ENCODE measurements at regions not wholly inside any gene's neighbourhood (a gene's known extent, or its start where the extent isn't known, plus 50 kb on each side); places are given as distances from the start of the nearest gene placed in this dataset.

DNA sequence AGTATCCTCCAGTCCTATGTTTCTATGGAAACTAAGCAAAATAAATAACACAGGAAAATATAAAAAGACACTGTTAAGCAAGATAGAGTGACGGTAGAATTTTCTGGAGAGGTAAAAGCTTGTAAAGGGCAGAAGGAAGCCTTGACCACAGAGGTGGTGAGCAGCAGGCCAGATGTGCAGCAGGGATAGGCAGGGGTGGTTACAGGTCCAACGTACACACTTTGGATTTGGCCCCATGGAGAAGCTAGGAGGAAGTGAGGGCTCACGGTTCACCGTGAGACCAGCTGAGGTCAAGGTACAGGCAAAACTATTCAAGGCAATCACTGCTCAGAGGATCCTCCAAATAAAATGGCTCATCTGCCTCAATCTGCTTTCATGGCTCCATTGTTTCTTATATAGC lies 242.8 kb downstream of the B3GLCT start:
- DNase-seq, result no peak

DNA sequence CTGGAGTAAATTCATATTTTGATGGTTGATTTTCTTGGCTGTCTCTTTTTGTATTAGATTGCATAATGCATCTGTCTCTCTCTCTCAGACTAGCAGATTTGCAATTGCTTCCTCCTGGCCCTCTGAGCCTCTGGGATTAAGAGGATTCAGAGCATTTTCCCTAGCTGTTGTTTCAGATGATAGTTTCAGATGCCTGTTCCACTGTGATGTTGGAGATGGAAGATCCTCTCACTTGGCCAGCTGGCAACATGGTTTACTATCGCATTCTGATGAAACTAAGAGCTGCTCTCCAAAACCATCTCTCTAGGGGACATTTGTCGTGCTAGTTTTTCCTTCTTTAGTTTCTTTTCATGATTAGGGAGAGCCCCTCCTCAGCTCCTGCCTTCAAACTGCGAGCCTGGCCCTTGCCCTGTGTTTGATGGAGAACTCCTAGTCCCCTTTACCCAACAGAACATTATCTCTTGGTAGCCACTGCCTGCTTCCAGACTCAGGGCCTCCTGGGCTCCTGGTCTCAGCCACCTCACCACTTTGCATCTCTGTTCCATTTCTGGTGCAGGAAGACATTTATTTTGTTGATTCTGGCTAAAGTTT lies 244.6 kb downstream of the B3GLCT start:
- no peak for DNase-seq

DNA sequence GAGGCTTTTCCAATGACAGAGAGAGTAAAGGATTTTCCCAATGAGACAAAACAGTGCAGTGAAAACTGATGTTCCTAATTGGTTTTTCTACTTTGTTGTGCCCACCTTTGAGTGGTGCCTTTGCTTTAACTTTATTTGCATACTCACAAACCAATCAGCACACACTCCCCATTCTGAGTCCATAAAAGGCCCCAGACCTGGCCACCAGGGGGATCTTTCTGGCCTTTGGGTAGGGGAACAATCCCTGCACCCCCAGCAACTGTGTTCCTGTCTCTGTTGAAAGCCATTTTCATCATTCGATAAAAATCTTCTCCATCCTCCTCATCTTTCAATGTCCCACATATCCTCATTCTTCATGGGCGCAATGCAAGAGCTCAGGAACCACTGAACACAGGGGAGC lies 252.8 kb downstream of the B3GLCT start:
- no peak for DNase-seq

DNA sequence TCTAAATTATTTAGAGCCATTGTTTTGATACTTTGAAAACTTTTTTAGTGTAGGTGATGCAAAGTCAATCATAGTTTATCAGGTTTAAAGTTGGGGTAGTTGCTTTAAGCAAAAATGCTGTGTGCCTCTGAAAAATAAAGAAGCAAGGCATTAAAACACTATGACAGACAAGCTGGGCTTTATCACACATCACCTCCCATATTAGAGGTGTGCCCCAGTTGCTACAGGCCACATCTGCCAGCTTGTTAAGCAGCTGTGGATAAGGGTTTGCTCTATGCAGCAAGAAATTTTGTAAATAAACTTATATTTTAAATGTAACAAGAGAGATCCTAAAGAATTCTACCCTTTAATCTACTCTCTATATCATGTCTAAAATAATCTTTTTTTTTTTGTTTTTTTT lies 255.8 kb downstream of the B3GLCT start:
- no peak for DNase-seq

DNA sequence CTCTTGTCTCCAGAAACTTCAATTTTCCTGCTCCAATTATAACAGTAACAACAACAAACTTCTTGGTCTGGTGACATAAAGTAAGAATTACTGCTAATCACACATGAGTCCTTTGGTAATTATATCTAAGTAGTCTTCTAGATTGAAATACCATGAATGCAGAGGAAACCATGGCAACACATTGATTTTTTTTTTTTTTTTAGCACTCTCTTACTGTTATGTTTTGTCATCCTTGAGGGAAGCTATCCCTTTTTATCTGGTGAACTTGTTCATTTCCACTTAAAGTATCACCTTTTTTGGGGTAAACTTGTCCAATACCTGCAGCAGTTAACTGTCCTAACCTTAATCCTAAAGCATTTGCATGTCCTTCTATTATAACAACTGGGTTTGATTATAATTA lies 256.3 kb downstream of the B3GLCT start:
- DNase-seq, result no peak

DNA sequence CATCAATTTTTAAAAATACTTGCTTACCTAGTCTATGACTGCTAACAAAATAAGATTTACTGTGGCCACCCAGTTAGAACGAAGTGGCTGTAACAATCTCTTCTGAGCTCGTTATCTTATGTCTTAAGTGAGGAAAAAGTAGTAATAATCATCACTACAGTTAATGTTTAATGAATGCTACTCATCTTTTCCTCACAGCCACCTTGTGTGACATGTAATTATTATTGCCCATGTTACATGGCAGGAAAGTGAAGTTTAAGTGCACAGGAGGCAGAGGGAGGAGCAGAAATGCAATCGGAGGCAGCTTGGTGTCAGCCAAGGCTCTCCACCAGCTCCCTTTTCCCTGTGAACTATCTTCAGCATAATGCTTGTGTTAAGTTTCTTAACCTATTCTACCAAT lies 260.3 kb downstream of the B3GLCT start:
- no peak for DNase-seq

DNA sequence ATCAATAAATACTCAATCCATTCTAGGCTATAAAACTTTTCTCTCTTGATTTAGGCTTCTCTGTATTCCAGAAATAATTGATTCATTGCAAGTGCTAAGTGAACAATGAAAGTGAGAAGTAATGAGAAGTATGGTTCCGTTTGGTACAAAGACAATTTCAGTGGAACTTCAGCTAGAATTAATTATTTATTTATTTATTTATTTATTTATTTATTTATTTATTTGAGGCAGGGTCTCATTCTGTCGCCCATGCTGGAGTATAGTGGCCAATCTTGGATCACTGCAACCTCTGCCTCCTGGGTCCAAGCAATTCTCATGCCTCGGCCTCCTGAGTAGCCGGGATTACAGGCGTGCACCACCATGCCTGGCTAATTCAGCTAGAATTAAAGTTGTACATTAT lies 262.1 kb downstream of the B3GLCT start:
- DNase-seq, result no peak

DNA sequence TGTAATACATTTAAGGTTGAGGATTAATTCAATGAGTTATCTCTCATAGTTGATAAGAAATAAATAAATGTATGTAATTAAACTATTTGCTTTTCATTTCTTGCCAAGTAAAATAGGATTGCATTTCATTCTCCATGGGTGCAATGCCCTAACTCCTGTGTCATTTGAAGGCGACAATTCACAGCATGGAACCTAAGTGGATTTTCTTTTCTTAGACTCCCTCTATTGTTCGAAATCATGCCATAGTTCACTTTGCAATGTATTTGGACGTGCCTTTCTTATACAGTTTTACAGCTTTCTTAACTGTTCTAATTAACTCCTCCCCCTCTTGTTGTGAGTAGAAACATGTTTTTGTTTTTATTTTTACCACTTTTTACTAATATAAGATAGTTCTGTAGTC lies 263.0 kb downstream of the B3GLCT start:
- DNase-seq, result no peak

DNA sequence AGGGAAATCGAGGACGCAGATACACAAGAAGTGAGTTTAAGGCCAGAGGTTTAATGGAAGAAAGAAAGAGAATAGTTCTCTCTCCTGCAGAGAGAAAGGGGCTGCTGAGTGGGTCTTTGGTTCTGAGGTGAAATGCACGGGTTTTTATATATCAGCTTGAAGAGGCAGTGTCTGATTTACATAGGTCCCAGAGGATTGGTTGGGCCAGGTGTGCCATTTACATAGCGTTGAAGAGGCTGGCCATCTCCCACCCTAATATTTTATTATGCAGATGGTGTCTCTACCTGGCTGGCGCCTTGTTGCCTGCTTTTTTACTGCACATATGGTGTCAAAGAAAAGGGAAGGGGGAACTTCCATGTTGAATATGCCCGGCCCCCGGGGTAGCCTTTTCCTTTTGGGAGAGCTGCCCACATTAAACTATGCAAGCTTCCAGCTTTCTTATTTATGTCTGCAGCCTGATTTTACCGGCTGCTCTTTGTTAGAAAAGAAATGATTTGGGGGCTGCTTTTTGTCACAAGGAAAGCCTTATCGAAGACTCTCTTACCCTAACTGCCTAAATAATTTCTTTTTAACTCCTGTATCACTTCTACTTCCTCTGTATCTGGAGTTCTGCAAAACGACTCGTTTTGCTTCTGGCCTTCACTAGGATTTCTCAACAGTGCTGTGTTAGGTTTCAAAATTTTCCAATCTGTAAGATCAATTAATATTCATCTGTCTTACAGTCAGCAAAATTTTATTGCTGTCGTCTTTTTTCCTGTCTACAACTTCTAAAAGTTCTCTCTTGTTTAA lies 268.5 kb downstream of the B3GLCT start:
- no peak for DNase-seq

DNA sequence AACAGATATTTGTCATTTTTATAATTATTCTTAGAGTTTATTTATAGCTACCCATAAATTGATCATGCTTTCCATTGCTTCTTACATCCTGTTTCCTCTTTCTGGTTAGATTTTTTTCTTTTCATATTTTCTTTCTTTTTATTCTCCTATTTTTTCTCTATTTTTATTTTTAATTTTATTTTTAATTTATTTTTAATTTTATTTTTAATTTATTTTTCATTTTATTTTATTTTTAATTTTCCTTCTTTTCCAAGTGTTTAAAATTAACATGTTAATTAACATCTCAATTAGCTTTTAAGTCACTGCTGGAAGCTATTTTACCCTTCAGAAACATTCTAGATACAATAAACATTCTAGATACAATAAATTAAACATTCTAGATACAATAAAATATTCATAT lies 269.6 kb downstream of the B3GLCT start:
- no peak for DNase-seq

DNA sequence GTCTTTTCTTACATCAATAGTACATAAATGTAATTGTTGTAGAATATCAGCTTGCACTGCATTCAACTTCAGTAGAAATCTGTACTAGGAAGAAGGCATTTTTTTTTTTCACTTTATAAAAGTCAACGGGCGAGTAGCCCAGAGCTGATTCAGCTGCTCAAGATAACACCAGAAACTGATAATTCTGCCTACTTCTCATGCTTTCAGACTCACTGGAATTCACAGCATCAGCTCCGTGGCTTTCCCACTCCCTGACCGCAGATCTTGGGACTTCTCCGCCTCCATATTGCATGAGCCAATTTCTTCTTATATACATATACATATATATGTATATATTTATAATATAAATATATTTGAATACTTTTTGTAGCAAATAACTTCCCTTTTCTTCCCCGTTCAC lies 263.1 kb upstream of the RXFP2 start:
- DNase-seq, result no peak

DNA sequence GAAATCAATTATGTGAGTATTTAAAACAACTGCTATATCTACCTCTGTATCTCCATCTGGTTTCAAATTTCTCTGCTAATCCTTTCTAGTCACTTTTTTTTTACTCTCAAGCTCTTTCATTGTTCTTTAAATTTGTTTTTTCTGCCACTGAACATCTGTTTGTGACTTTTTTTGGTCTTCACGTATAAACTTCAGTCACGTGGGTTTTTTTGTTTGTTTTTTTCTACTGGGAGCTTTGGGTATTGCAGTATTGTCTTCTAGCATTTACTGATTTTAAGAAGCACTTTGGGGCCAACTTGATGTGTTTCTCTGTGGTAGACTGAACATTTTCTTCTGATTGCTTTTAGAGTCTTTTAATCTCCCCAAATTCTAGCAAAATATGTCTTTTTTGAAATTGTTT lies 262.6 kb upstream of the RXFP2 start:
- DNase-seq, result no peak

DNA sequence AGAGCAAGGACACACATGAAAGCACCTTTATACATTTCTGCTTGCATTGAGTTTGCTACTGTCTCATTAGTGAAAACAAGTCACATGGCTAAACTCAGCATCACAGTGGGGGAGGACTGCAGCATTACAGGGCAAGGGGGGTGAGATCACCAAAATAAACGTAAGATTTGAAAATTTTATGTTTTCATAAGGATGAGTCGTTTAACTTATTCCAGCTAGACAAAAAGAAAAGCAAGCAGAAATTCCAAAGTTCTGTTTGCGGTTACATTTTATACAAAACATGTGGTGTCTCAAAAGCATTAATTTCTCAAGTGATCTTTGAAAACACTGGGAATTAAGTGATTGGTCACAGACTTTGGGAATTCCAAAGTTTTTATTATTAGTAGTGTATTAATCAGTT lies 261.4 kb upstream of the RXFP2 start:
- DNase-seq, result no peak

DNA sequence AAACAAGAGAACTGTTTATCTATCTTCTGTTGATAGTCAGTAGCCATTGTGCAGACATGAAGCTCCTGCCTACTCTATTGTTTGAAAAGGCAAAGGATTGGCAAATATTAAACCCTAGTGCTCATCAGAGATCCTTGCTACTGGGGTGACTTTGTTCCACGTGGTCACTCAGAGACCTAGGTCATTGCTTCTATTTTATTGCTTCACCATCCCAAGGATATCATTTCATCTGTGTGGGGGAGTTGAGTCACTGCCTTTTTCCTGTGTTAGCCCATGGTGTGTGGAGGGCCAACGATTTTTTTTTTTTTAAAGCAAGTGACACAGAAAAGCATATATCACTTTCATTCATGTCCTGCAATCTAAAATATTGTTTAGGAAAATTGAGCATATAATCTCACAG lies 254.1 kb upstream of the RXFP2 start:
- peak; percentile 58 for DNase-seq

DNA sequence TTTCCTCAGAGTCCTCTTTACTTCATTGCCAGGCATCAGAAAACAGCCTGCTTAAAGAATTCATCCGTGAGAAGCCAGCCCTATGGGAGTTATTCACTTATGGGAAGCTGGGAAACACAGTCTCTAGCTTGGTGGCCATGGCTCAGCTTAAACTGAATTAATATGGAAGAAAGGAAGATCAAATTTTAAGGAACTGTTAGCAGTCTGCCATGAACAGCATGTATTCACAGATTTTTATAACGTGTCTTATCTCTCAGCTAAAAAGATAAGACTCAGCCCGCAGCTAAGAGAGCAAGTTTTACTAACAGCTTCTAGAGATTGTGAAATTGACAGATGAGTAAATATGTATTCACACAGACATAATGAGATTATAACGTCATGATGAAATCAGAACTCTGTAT lies 253.7 kb upstream of the RXFP2 start:
- no peak for DNase-seq

DNA sequence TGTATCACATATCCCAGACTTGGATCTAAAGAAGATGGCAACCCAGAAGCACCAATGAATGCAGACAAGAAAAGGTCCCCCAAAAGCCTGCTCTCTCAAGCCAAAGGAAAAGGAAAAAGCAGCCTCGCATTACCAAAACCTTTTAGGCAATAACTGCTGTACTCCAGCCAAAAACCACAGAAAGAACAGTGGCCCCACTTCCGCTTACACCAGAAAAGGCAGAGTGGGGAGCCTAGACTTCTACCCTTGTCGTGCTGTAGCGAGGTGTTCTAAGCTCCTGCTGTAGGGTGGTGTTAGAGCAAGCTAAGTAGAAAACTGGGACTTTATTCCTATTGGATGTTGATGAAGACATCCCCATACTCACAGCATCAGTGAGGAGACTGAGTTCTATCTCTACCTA lies 244.0 kb upstream of the RXFP2 start:
- no peak for DNase-seq

DNA sequence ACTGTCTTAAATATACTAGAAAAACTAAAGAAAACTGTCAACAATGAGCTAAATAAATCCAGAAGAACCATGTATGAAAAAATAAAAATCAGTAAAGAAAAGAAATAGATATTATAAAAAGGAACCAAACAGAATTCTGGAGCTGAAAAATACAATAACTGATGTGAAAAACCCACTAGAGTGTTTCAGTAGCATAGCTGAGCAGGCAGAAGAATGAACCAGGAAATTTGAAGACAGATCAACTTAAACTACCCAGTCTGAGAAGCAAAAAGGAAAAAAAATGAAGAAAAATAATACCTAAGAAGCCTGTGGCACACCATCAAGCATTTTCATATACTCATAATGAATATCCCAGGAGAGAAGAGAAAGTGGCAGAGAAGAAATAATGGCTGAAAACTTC lies 240.1 kb upstream of the RXFP2 start:
- DNase-seq, result no peak

DNA sequence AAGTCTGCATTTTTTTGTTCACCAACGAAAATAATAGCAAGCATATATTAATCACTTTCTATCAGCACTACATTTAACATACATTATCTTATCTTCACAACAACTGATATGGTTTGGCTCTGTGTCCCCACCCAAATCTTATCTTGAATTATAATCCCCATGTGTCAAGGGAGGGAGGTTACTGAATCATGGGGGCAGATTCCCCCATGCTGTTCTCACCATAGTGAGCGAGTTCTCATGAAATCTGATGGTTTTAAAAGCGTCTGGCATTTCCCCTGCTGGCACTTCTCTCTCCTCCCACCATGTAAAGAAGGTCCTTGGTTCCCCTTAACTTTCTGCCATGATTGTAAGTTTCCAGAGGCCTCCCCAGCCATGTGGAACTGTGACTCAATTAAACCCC lies 235.7 kb upstream of the RXFP2 start:
- no peak for DNase-seq

DNA sequence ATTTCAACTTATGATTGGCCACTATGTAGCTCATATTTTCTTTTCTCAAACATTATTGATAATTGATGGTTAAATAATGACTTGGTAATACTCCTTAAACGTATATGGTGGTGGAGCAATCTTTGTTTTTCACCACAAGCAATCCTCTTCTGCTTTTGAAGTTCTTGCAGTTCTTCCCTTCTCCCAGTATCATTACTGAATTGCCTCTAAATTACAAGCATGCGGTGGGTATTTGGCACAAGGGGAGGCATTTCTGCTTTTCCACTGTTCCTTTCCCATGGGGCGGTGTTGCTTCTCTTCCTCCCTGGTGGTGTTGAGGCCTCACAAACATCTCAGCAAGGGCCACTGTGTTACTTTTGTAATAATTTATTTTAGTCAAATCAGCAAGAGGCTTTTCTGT lies 234.4 kb upstream of the RXFP2 start:
- DNase-seq, result no peak

DNA sequence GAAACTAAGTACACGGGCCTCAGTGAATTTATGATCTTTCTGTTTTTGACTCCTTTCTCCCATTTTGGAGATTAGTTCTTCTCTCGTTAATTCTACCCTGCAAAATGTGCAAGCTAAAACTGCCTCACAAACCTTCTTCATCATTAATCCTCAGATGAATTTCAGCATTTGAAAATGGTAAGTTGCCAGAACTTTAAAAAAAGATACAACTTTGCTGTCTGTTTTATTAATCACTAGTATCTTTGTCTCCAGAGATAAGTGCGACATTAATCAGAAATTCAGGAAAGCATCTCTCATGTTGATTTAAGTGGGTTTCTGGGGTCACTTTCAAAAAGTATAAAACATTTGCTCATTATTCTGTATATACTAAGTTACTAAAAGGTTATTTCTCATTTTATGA lies 227.0 kb upstream of the RXFP2 start:
- DNase-seq, result no peak

DNA sequence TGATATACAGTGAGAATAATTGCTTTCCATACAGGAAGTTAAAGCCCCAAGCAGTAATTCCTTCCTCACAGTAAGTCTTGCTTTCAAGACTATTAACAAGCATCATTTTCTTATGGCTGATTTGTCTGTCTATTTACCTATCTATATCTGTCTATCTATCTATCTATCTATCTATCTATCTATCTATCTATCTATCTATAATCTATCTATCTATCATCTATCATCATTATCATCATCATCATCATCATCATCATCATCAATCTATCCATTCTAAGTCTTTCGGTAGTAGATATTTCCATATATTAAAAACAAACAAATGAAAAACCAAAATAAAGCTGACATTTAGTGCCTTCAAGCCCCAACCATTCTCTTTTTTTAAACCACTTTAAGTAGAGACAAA lies 224.4 kb upstream of the RXFP2 start:
- DNase-seq, result no peak

DNA sequence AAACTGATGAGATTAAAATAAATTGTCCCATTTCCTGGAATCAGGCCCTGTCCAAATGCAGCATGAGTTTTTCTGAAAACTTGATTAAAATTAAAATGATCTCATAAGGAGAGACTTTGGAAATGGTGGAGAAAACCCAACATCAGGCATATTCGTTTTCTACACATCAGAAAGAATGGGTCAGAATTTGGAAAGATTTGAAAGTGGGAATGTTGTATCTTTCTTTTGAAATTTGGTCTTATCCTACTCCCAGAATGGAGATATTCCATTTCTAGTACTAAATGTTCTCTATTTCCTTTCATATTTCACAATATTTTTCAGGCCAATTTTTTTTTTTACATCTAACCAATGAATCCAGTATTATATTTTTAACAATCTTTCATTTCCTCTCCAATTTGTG lies 223.9 kb upstream of the RXFP2 start:
- DNase-seq, result no peak

DNA sequence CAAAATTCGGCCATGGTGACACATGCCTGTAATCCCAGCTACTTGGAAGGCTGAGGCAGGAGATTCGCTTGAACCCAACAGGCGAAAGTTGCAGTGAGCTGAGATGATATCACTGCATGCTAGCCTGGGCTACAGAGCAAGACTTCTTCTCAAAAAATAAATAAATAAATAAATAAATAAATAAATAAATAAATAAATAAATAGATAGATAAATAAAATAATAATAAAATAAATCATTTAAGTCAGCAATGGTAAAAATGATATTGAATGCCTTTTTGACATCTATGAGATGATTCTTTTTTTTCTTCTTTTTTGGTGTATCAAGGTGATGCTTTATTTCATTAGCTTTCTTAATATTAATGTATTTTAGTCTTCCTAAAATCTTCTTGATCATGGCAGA lies 221.7 kb upstream of the RXFP2 start:
- DNase-seq, result no peak

DNA sequence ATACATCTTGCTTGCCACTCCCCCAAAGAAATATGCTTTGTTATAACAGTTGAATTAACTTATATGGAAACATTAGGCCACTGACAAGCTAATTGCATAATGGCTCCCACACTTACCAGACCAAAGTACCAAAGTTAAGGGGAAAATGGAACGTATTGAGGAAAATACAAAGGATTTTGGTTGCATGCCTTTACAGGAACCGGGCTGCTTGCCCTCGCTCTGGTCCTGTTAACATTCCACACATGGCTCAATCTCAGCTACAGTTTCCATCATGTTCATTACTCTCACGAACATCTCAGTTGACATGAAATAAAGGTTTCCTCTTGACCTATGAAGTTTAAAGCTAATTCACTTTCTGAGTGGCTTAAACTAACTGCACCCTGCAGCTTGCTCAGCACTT lies 220.7 kb upstream of the RXFP2 start:
- no peak for DNase-seq

DNA sequence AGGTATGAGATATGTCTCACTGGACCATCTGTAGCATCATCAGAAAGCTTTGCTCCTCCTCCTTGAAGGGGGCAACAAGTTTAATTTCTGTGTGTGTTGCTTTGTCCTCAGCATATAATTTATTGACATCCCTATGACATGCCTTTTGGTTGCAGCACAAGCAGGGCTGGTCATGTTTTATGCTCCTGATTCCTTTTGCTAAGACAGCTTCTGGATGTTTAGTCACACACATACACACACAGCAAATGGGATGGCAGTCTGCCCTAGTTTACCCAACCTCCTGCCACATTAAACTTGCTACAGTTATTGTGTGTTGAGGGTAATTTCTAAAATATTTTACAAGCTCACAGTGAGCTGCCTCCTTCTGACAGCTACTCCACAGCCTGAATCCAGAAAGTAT lies 217.9 kb upstream of the RXFP2 start:
- DNase-seq, result no peak

Data from NCI-H748 treated with DMSO at 0.1 percent for 48 hours (cell line).